ENCODE measurements at regions not wholly inside any gene's neighbourhood (a gene's known extent, or its start where the extent isn't known, plus 50 kb on each side); places are given as distances from the start of the nearest gene placed in this dataset.

- TF ChIP-seq, protein P1, sequence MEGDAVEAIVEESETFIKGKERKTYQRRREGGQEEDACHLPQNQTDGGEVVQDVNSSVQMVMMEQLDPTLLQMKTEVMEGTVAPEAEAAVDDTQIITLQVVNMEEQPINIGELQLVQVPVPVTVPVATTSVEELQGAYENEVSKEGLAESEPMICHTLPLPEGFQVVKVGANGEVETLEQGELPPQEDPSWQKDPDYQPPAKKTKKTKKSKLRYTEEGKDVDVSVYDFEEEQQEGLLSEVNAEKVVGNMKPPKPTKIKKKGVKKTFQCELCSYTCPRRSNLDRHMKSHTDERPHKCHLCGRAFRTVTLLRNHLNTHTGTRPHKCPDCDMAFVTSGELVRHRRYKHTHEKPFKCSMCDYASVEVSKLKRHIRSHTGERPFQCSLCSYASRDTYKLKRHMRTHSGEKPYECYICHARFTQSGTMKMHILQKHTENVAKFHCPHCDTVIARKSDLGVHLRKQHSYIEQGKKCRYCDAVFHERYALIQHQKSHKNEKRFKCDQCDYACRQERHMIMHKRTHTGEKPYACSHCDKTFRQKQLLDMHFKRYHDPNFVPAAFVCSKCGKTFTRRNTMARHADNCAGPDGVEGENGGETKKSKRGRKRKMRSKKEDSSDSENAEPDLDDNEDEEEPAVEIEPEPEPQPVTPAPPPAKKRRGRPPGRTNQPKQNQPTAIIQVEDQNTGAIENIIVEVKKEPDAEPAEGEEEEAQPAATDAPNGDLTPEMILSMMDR (IDR thresholded peaks at IDR 0.05; ENCODE audit: poor library complexity) = no peak
- TF ChIP-seq EZH2 (IDR thresholded peaks at IDR 0.05; ENCODE audit: borderline replicate concordance) = no peak
These were observed 91.2 kb downstream of the ADRA2C start for GRCh38 chr4:3857269-3857926.

Measured in hepatocyte (in vitro differentiated cells).